ENCODE measurements at regions not wholly inside any gene's neighbourhood (a gene's known extent, or its start where the extent isn't known, plus 50 kb on each side); places are given as distances from the start of the nearest gene placed in this dataset.

DNA sequence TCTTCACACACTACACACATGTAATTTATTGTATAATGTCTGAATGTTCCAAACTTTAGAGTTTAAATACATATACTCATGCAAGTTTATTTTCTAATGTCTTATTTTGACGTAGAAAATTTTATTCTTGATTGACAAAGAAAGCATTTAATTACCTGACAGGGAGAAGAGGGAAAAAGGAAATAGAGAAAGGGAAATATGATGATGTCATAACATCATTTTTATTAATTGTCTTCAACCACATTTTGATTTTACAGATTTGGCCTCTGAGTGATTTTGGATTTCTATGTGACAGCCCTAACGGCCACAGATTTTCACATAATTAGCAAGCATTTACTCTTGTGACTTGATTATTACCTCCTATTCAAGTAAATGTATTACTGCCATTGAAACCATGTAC is 106.1 kb upstream of the FSTL4 start:
- TF ChIP-seq, protein P1, sequence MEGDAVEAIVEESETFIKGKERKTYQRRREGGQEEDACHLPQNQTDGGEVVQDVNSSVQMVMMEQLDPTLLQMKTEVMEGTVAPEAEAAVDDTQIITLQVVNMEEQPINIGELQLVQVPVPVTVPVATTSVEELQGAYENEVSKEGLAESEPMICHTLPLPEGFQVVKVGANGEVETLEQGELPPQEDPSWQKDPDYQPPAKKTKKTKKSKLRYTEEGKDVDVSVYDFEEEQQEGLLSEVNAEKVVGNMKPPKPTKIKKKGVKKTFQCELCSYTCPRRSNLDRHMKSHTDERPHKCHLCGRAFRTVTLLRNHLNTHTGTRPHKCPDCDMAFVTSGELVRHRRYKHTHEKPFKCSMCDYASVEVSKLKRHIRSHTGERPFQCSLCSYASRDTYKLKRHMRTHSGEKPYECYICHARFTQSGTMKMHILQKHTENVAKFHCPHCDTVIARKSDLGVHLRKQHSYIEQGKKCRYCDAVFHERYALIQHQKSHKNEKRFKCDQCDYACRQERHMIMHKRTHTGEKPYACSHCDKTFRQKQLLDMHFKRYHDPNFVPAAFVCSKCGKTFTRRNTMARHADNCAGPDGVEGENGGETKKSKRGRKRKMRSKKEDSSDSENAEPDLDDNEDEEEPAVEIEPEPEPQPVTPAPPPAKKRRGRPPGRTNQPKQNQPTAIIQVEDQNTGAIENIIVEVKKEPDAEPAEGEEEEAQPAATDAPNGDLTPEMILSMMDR (IDR thresholded peaks at IDR 0.05; ENCODE audit: low read depth, low read length), result no peak
- no peak overlapping the region for H3K4me3 ChIP-seq (ENCODE audit: low read depth, low read length)
- in situ Hi-C loops (cut with HindIII; ENCODE audit: low sequenced_read_pairs), result no loop called here
- no peak for DNase-seq (ENCODE audit: low read depth, low spot score)

DNA sequence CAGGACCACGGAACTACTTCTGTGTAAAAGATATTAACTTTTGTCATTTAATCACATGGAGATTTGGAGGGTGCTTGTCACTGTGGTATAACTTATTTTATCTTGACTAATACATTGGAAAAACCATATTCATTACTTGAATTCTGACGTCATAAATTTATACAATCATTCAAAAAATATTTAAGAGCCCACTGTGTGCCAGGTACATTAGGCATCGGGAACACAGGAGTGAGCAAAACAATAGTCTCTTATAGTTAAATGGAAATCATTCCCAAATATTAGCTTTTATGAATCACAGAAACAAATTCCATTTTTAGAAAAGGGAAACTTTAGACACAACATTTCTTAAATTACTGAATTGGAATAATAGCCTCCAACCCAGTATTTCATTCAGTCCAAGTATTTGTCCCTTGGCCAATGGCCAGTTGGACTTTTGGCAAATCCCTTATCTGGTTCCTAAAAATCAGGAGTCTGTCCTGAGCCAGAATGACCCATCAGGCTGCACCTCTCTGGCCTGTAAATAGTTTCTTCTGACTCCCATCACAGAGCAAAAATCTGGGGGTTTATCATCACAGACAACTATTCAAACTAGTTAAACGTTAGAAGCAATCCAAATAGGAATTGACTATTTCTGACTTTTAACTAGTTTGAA is 104.3 kb upstream of the FSTL4 start:
- DNase-seq (ENCODE audit: low read depth, low spot score), result no peak
- in situ Hi-C loops (cut with HindIII; ENCODE audit: low sequenced_read_pairs), result no loop called here
- TF ChIP-seq, protein P1 (IDR thresholded peaks at IDR 0.05; ENCODE audit: low read depth, low read length), result no peak
- H3K4me3 ChIP-seq (ENCODE audit: low read depth, low read length), result no peak overlapping the region

DNA sequence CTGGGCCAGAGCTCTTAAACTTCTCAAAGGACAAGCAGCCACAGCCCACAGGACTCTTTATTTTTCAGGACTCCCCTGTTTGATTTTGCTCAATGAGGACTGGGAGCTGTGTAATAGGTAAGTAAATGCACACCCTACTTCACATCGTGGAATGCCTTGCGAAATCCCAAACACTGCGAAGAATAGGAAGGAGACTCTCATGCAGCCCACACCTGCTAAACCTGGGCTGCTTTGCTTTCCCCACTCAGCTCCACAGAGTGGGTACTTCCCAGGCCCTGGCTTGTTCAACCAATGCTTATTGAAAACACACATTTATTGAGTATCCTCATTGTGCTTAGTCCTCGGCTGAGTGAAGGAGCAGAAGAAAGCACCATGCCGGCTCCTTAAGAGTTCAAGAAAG is 103.3 kb upstream of the FSTL4 start:
- DNase-seq (ENCODE audit: low read depth, low spot score), result no peak
- TF ChIP-seq, protein P1 (IDR thresholded peaks at IDR 0.05; ENCODE audit: low read depth, low read length), result no peak
- in situ Hi-C loops (cut with HindIII; ENCODE audit: low sequenced_read_pairs), result no loop called here
- H3K4me3 ChIP-seq (ENCODE audit: low read depth, low read length), result no peak overlapping the region

DNA sequence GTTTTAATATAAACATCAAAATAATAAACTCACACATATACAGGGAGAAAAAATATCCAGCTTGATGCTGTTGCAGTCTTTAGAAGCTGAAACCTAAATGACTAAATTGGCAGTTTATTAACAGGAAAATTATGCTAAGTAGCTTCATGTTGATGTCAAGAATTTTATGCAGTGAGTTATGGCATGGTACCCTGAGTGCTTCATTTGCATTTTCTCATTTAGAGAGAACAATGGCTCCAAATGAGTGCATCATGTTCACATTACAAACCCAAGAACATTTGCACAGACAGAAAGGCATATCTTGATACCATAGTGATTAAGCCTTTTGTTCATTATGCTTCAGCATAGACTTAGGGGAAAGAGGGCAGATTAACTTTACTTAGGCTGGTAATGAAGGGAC is 102.9 kb upstream of the FSTL4 start:
- in situ Hi-C loops (cut with HindIII; ENCODE audit: low sequenced_read_pairs), result no loop called here
- H3K4me3 ChIP-seq (ENCODE audit: low read depth, low read length), result no peak overlapping the region
- TF ChIP-seq, protein P1 (IDR thresholded peaks at IDR 0.05; ENCODE audit: low read depth, low read length), result no peak
- no peak for DNase-seq (ENCODE audit: low read depth, low spot score)

DNA sequence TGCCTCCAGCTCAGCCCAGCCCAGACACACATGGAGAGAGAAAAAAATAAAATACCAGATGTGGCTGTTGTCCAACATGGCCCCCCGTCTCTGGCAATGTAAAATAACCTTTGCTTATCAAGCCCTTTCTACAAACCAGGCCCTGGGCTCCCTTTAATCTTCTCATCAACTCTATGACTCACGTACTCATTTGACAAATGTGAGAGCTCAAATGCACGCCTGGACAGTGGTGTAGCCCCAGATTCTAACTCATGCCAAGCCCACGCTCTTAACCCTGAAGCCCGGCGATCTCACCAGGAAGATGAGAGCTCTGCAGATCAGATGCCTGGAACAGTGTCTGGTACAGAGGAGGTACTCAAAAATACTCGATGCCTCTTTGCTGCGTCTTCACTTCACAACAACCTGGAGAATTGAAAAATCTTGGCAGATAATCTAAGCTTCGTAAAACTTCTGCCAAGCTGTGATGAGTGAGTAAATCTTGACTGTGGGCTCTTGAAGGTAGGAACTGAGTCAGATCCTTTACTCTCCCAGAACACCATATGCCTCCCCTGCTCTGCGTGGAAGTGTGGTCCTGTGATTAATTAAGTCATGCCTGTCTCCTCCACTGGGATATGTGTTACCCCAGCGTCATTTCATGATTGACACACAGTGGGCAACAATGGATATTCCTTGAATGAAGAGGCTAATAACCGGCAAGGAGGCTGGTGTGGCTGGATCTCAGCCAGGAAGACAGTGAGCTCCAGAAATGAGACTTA is 102.0 kb upstream of the FSTL4 start:
- no peak overlapping the region for H3K4me3 ChIP-seq (ENCODE audit: low read depth, low read length)
- TF ChIP-seq, protein P1 (IDR thresholded peaks at IDR 0.05; ENCODE audit: low read depth, low read length), result no peak
- DNase-seq (ENCODE audit: low read depth, low spot score), result no peak
- in situ Hi-C loops (cut with HindIII; ENCODE audit: low sequenced_read_pairs), result no loop called here

DNA sequence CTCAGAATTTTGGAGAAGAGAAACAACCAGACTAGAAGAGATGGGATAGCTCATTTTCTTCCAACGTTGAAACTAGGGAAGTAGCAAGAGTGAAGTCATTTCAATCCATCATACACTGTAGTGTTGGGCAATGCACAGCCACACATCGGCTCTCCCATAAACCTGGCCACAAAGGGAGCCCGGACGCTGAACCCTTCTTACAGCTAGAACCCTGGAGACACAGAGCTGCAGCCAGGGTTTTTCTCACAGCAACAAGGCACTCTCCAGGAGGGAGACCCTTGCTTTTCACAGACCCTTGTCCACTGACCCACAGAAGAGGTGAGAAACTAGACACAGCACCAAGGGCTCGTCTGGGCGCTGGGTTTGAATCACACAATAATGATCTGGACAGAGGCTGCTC is 101.4 kb upstream of the FSTL4 start:
- in situ Hi-C loops (cut with HindIII; ENCODE audit: low sequenced_read_pairs), result no loop called here
- DNase-seq (ENCODE audit: low read depth, low spot score), result no peak
- no peak overlapping the region for H3K4me3 ChIP-seq (ENCODE audit: low read depth, low read length)
- TF ChIP-seq, protein P1 (IDR thresholded peaks at IDR 0.05; ENCODE audit: low read depth, low read length), result no peak
